Hematopoietic multipotent progenitor cell treated with erythropoietin and hydrocortisone succinate and interleukin-3 and kit ligand, for 4 days (in vitro differentiated cells): ENCODE measurements at regions not wholly inside any gene's neighbourhood (a gene's known extent, or its start where the extent isn't known, plus 50 kb on each side); places are given as distances from the start of the nearest gene placed in this dataset.

Experiments
- DNase-seq: peaks from one replicate; pipeline ENCODE4 v3.0.0-alpha.2; 2015

DNA sequence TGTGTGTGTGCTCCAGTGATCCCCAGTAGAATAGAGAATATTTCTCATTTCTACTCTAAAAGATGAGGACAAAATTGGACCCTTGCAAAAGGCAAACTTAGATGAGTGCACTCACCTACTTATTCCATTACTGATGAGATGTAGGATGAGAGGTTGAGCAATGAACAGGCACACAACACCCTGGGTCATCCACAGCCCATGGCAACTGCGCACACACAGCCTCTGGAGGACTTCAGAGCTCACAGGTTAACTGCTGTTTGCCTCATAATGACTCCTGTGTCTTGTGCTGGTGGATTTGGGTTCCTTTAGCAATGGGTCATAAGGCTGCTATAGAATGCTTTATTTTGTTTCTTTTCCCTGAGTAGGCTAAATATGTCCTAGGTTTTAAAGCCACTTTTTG lies 103.6 kb upstream of the TNFAIP3 start:
- no peak for DNase-seq

DNA sequence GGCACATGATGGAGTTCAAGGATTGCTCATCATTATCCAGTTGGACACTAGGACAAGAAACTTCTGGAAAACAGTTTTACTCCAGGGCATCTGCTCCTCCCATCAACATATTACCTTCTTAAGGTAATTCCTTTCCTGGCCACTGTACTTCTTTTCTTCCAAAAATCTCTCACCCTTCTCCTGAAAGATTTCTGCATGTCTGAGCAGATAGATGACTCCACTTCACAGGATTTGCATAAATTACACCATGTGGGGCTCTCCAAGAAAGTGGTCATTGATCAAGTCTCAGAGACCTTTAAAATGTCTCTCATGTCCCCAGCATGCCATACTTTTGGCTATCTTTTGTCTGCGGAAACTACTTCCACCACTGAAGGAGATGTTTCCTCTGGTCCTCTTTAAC lies 103.2 kb upstream of the TNFAIP3 start:
- DNase-seq, result no peak

GRCh38 chr6:137764464-137764863 lies 102.6 kb upstream of the TNFAIP3 start:
- no peak for DNase-seq

DNA sequence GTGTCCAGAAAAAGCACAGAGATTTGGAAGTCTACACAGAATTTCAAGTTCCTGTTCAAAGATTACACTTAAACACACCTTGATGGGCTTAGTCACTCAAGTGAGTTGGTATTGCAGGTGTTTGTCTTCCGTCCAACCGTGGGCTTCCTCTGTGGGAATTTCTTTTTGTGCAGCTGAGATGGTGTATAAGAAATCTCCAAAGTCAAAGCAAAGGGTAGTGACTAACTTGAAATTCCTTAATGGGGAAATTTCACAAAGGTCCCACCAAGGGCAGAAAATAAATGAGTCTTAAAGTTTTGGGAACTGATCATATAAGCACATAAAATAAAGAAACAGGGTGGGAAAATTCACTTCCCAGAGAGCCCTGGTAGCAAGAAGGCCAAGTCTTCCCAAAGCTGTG lies 102.0 kb upstream of the TNFAIP3 start:
- no peak for DNase-seq

DNA sequence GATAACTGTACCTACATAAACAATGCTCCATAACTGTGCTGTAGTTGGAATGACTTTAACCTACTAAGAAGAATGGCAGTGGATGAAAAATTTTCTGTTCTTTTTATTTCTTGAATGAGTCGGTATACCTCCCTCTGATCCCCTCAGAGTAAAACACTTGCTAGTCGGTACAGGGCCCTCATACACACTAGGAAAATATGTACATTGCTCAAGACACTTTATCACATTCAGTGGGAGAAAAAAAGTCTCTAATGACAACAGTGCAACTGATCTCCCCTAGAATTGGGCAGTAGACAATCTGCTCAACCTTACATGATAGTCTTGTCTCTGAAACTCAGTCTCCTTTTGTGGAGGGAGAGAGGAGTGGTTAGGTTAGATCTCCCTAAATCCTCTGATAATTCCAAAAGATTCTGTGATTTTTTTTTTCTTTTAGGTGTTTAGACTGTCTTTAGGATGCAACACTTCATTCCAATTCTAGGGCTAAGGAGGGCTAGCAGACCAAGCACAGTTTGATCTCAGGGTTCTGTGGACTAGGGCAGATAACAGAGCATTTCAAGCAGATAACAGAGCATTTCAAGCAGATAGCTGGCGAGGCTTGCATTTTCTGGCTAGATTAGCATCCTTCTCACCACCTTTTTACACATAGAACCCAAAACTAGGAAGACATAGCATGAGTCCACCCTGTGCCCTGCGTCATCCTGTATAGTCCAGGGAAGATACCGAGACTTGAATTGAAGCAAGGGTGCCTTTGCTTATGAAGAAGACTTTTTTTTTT lies 100.3 kb upstream of the TNFAIP3 start:
- DNase-seq, result peak; percentile 17

- DNase-seq, result no peak
These were observed 99.6 kb upstream of the TNFAIP3 start for GRCh38 chr6:137767465-137767864.

- peak; percentile 82 for DNase-seq
These were observed 99.0 kb upstream of the TNFAIP3 start for GRCh38 chr6:137767911-137768690.

- DNase-seq, result no peak
These were observed 98.1 kb upstream of the TNFAIP3 start for GRCh38 chr6:137768935-137769334.

DNA sequence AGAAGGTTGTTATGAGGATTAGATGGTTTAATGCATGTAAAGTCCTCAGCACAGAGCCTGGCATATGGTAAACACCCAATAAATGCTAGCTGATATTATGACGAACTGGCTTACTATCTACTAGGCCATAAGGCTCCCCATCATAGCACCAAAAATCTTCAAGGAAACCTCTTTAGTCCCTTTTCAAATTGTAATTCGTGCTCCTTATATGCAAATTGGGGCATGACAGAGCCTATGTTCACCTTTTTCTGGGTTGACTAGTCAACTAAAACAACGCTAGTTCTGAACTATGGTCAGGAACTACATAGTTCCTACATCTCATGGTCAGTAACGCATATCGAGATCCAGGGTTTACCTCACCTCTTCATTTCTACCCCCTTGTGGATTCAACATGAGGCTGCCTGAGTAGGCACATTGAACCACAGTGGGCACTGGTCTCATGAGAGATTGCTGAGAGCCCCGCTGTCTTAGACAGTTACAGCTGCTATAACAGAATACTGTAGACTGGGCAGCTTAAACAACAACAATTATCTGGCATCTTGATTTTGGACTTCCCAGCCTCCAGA lies 97.2 kb upstream of the TNFAIP3 start:
- DNase-seq, result no peak

DNA sequence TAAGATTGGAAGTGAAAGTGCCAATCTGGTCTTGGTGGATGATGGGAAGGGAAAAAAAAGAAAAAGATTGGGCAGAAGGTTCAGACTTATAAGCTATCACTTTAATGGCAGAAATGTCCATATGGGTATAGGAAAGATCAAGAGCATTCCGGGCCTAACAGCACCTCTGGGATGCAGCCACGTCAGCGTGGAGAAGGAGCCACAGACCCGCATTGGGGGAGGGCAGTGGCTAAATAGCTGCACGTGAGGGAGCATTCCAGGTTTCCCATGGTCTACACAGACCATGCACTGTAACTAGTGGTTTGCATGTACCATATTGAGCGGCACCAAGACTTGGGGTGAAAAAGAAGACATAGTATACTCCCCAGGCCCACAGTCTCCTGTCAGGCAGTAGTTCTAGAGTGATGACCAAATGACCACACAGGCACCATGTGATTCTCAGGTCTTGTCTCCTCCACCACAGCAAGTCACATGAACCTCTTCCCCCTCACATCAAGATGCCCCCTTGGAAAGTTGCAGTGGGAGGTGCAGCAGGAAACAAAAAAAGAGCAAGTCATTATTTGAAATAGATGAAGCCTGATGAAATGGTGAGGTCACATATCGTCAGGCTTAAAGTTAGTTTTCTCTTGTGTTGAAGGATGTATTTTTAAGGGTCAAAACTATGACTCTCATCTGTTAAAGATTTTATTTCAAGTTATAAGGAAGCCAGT lies 94.4 kb upstream of the TNFAIP3 start:
- DNase-seq, result no peak

- no peak for DNase-seq
These were observed 91.8 kb upstream of the TNFAIP3 start for GRCh38 chr6:137775227-137775626.

DNA sequence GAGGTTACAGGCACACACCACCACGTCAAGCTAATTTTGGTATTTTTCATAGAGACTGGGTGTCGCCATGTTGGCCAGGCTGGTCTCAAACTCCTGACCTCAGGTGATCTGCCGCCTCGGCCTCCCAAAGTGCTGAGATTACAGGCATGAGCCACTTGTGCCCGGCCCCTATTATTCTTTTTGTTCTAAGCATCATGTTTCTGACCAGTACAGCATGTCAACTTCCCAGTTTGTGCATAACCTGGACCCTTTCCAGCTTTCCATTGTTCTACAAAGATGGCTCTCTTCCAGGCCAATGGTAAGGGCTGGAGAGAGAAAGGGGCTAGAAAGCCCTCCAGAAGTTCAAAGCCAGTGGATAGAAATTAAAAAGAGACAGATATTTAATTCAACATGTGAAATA lies 91.3 kb upstream of the TNFAIP3 start:
- no peak for DNase-seq

GRCh38 chr6:137776256-137776655 lies 90.8 kb upstream of the TNFAIP3 start:
- no peak for DNase-seq

DNA sequence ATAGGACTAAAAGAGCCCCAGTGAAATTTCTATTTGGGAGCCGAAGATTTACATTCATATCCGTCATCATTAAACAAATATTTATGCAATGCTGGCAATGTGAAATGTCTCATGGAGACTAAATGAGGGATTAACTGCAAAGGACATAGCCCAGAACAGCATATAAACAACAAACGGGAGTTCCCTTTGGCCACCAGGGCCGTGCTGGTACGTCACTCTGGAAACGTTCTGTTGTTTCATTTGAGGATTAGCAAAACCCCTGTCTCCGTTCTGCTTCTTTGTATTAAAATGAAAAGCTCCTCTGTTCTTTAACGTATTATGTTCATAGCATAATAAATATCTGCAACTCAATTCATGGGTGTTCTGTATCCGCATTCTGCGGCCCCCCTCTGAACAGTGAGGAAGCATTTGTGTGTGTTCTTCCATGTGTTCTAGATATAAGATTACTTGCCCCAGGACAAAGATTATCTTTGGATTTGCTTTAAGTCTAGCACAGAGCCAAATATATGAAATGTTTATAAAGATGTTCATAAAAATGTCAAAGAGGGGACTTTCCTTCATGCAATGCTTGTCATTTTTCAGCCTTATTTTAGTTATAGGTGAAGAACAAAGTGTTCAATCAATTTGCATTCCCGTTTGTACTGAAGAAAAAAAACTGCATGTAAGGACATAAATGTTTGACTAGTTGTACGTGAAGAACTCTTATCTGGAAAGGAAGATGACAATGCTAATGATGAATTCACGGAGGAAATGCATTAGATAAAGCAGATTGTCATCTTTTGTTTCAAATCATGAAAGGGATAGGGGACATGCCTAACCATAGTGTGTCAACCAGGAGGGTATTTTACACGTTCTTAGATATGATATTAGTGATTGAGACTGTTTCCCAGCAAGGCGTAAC lies 90.0 kb upstream of the TNFAIP3 start:
- peak; percentile 39 for DNase-seq

DNA sequence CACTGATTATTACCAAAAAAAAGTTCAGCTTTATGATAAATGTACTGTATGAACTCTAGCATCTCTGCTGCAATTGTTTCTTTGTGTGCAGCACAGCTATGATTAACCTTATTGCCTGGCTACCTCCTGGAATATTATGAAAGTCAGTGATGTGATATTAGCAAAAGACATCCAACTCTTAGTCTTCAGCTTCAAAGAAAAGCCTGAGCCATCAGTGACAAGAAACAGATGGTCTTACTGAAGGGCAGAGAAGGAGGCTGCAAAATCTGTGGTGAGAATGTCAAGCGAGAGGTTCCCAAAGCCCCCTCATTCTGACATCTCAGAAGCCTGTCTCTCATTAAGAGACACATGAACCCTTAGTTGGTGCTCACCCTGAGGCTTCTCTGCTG lies 89.4 kb upstream of the TNFAIP3 start:
- no peak for DNase-seq

GRCh38 chr6:137779982-137780381 lies 87.1 kb upstream of the TNFAIP3 start:
- no peak for DNase-seq

- DNase-seq, result peak; percentile 28
These were observed 86.5 kb upstream of the TNFAIP3 start for GRCh38 chr6:137780447-137781034.

- no peak for DNase-seq
These were observed 85.4 kb upstream of the TNFAIP3 start for GRCh38 chr6:137781639-137782038.

DNA sequence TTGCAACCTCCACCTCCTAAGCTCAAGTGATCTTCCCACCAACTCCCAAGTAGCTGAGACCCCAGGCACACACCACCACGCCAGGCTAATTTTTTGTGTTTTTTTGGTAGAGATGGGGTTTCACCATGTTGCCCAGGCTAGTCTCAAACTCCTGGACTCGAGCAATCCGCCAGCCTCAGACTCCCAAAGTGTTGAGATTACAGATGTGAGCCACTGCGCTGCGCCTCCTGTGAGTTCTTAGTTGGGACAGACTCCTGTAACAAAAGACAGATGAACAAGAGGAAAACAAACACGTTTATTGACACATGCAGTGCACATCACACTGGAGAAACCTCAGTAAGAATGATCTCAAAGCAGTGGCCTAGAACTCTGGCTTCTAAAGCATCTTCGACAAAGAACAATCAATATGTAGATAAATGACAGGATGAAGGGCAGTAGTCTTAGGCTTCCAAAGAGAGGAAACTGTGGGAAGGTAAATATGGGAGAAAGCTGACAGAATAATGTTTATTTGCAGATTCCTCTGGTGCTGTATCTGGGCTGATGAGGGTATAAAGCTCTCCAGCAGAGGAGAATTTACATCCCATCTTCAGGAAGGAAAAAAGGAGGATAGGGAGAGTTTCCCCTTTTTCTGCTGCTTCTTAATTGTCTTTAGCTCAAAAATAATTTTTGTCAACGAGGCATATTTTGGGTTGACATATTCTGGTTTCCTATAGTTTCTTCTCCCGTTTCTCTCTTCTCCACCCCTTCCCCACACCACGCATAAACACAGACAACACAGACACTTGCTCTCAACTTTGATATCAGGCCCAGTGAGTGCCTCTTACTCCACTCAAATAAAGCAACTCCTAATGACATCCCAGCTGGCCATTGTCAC lies 84.7 kb upstream of the TNFAIP3 start:
- DNase-seq, result no peak

GRCh38 chr6:137783710-137784109 lies 83.3 kb upstream of the TNFAIP3 start:
- DNase-seq, result no peak

DNA sequence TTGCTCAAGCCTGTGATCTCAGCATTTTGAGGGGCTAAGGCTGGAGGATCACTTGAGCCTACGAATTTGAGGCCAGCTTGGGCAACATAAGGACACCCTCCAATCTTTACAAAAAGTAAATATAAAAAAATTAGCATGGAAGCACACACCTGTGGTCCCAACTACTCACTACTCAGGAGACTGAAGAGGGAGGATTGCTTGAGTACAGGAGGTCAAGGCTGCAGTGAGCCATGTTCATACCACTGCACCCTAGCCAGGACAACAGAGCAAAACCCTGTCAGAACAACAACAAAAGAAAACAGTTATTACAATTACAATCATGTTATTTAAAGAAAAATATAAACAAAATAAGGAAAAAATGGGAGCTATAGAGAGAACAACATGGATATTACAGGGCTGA lies 82.5 kb upstream of the TNFAIP3 start:
- DNase-seq, result no peak
